Tibial artery (tissue), 4 donors: ENCODE measurements at regions not wholly inside any gene's neighbourhood (a gene's known extent, or its start where the extent isn't known, plus 50 kb on each side); places are given as distances from the start of the nearest gene placed in this dataset.

Source experiments
- DNase-seq, 2 donors: peaks; one replicate each; pipeline ENCODE4 v3.0.0-alpha.2; 2019
- H3K27ac ChIP-seq, 2 donors: fragments of 200-600 bp; sonication (generic) in 1 of 2; 1 replicate in 1 of 2; 2 replicates in 1 of 2; pipeline ENCODE4 v1.5.1; 2018 to 2019; ENCODE audit warnings: mild to moderate bottlenecking in 1 of 2
- H3K27me3 ChIP-seq, 2 donors: fragments of 200-600 bp; sonication (generic) in 1 of 2; one replicate each; pipeline versions ENCODE4 v1.5.1 to v1.6.0; 2016 to 2019
- H3K36me3 ChIP-seq, 3 donors: fragments of 200-600 bp; sonication (generic) in 2 of 3; one replicate each; pipeline ENCODE4 v1.5.1; 2016 to 2019; ENCODE audit warnings: mild to moderate bottlenecking in 2 of 3
- H3K4me1 ChIP-seq, 4 donors: fragments of 200-600 bp; sonication (generic) in 2 of 4; 1 replicate in 3 of 4; 2 replicates in 1 of 4; pipeline ENCODE4 v1.5.1; 2016 to 2019
- H3K4me3 ChIP-seq, 2 donors: fragments of 200-600 bp; sonication (generic) in 1 of 2; 1 replicate in 1 of 2; 2 replicates in 1 of 2; pipeline ENCODE4 v1.5.1; 2018 to 2019; ENCODE audit warnings: mild to moderate bottlenecking in 2 of 2
- H3K9me3 ChIP-seq, 3 donors: fragments of 200-600 bp; sonication (generic) in 1 of 3; one replicate each; pipeline ENCODE4 v1.5.1; 2016 to 2019
- CTCF ChIP-seq, 2 experiments: fragments of 200-600 bp in 1 of 2; fragments of 450-650 bp in 1 of 2; IDR thresholded peaks; one replicate each; pipeline ENCODE4 v1.5.1; 2017 to 2019; ENCODE audit warnings: antibody characterized with exemption in 2 of 2, mild to moderate bottlenecking in 1 of 2, moderate library complexity in 1 of 2
- intact Hi-C: fragments of 100-400 bp; cut with DNase I; formaldehyde crosslinking; loops from one replicate; pipeline ENCODE4 v1.15.0; 2023; ENCODE audit warnings: low total_unique reads

GRCh38 chr11:15485432-15485831, 370.7 kb downstream of the INSC start:
- DNase-seq, result no peak
- H3K9me3 ChIP-seq, result no peaks in the 10 kb centered on the region
- intact Hi-C loops, result no loop called here
- no peak for TF ChIP-seq CTCF (IDR thresholded peaks at IDR 0.05)
- H3K27me3 ChIP-seq, result no peaks in the 10 kb centered on the region
- no peaks in the 10 kb centered on the region for H3K36me3 ChIP-seq
- H3K4me3 ChIP-seq, result no peak overlapping the region
- H3K4me1 ChIP-seq, result no peaks in the 10 kb centered on the region
- H3K27ac ChIP-seq, result no peak overlapping the region

DNA sequence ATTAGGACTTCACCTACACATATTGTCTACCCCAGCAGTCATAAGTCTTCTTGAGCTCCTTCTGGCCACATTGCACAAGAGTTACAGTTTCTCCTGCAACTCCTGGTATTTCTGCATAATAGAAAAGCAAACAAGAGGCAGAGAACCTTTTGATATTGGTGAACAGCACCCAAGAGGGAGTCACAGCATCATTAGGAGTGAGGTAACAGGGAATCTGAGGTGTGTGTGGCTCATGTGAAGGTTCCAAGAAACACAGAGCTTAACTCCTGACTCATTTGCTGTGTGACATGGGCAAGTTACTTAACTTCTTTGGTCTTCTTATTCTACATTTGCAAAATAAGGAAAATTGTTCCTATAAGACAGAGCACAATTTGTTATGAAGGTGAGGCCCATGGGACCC, 374.6 kb downstream of the INSC start:
- Histone ChIP-seq H3K36me3 (no peaks in the 10 kb centered on the region), H3K27me3 (no peaks in the 10 kb centered on the region), H3K4me3 (no peak overlapping the region), H3K27ac (no peak overlapping the region), H3K4me1 (no peaks in the 10 kb centered on the region), H3K9me3 (no peaks in the 10 kb centered on the region)
- DNase-seq, result no peak
- no peak for TF ChIP-seq CTCF (IDR thresholded peaks at IDR 0.05)
- intact Hi-C loops, result no loop called here

GRCh38 chr11:15490535-15490934, 375.8 kb downstream of the INSC start:
- Histone ChIP-seq H3K27ac (no peak overlapping the region), H3K9me3 (no peaks in the 10 kb centered on the region), H3K4me1 (no peaks in the 10 kb centered on the region), H3K36me3 (no peaks in the 10 kb centered on the region), H3K27me3 (no peaks in the 10 kb centered on the region), H3K4me3 (no peak overlapping the region)
- DNase-seq, result no peak
- no peak for TF ChIP-seq CTCF (IDR thresholded peaks at IDR 0.05)
- intact Hi-C loops, result no loop called here

- intact Hi-C loops, result no loop called here
- Histone ChIP-seq H3K36me3 (no peaks in the 10 kb centered on the region), H3K4me3 (no peak overlapping the region), H3K27me3 (no peaks in the 10 kb centered on the region), H3K27ac (no peak overlapping the region), H3K4me1 (no peaks in the 10 kb centered on the region), H3K9me3 (no peaks in the 10 kb centered on the region)
- no peak for TF ChIP-seq CTCF (IDR thresholded peaks at IDR 0.05)
- no peak for DNase-seq
Observed at GRCh38 chr11:15493066-15493465, 378.3 kb downstream of the INSC start.

DNA sequence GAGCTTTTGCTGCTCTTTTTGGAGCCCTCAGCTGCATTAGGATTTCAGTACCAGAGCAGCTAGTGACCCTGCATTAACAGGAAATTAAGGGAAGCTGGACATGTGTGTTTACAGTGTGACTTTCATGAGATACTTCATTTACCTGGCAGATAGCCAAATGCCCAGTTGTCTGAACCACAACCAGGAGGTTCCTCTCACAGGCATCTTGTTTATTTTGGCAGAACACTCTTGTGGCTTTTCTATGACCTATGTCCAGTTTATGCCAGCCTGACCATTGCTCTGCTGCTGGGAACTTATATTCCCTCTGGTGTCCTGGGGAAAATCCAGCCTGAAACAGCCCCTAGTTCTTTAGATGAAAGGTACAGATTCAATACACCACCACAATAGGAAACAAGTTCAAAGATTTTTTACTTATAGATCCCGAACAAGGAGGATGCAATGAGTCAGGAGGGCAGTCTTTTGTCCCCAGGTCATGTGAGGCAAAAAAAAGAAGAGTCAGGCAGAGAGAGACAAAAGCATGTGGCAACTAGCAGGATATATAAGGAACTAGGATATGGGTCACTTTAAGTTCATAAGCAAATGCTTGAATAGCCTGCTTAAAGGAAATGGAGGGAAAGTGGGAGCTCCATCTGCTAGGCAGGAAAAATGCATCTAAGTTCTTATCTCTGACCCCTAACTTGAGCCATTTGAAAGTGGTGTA, 379.3 kb downstream of the INSC start:
- Histone ChIP-seq H3K9me3 (no peaks in the 10 kb centered on the region), H3K4me1 (no peaks in the 10 kb centered on the region), H3K27ac (no peak overlapping the region), H3K27me3 (no peaks in the 10 kb centered on the region), H3K36me3 (no peaks in the 10 kb centered on the region), H3K4me3 (no peak overlapping the region)
- DNase-seq, result no peak
- no peak for TF ChIP-seq CTCF (IDR thresholded peaks at IDR 0.05)
- intact Hi-C loops, result no loop called here

- no peak for DNase-seq
- Histone ChIP-seq H3K27ac (no peak overlapping the region), H3K4me3 (no peak overlapping the region), H3K27me3 (no peaks in the 10 kb centered on the region), H3K4me1 (no peaks in the 10 kb centered on the region), H3K36me3 (no peaks in the 10 kb centered on the region), H3K9me3 (no peaks in the 10 kb centered on the region)
- no peak for TF ChIP-seq CTCF (IDR thresholded peaks at IDR 0.05)
- intact Hi-C loops, result no loop called here
Observed at GRCh38 chr11:15494740-15495139, 380.0 kb downstream of the INSC start.
